HG02610 (cell line): ENCODE measurements at regions not wholly inside any gene's neighbourhood (a gene's known extent, or its start where the extent isn't known, plus 50 kb on each side); places are given as distances from the start of the nearest gene placed in this dataset.

Experiments
- ATAC-seq: cut with Tn5 transposase; IDR thresholded peaks from one replicate; pipeline ENCODE4 v1.9.1; 2021; ENCODE audit warnings: mild to moderate bottlenecking, moderate library complexity; ENCODE audit not compliant: unreplicated experiment

GRCh38 chr5:123871373-123871772, 359.4 kb downstream of the CSNK1G3 start:
- no peak for ATAC-seq

GRCh38 chr5:123868881-123869280, 356.9 kb downstream of the CSNK1G3 start:
- ATAC-seq = no peak

- ATAC-seq = no peak
Observed at GRCh38 chr5:123868267-123868666, 356.3 kb downstream of the CSNK1G3 start.

GRCh38 chr5:123865641-123866040, 353.7 kb downstream of the CSNK1G3 start:
- no peak for ATAC-seq

GRCh38 chr5:123864578-123864977, 352.6 kb downstream of the CSNK1G3 start:
- ATAC-seq = no peak

GRCh38 chr5:123858938-123859337, 347.0 kb downstream of the CSNK1G3 start:
- ATAC-seq = no peak

GRCh38 chr5:123856766-123857165, 344.8 kb downstream of the CSNK1G3 start:
- ATAC-seq = no peak

- no peak for ATAC-seq
Observed at GRCh38 chr5:123855609-123856008, 343.6 kb downstream of the CSNK1G3 start.

GRCh38 chr5:123845356-123846100, 333.6 kb downstream of the CSNK1G3 start:
- no peak for ATAC-seq

GRCh38 chr5:123844873-123845272, 332.9 kb downstream of the CSNK1G3 start:
- ATAC-seq = no peak

- ATAC-seq = no peak
Observed at GRCh38 chr5:123835421-123835820, 323.4 kb downstream of the CSNK1G3 start.

- no peak for ATAC-seq
Observed at GRCh38 chr5:123830575-123830974, 318.6 kb downstream of the CSNK1G3 start.

- ATAC-seq = no peak
Observed at GRCh38 chr5:123827811-123828210, 315.8 kb downstream of the CSNK1G3 start.

- ATAC-seq = no peak
Observed at GRCh38 chr5:123819833-123820232, 307.9 kb downstream of the CSNK1G3 start.

GRCh38 chr5:123819386-123819785, 307.4 kb downstream of the CSNK1G3 start:
- ATAC-seq = no peak

- ATAC-seq = no peak
Observed at GRCh38 chr5:123817267-123817666, 305.3 kb downstream of the CSNK1G3 start.

- ATAC-seq = no peak
Observed at GRCh38 chr5:123814801-123815470, 303.0 kb downstream of the CSNK1G3 start.

GRCh38 chr5:123813937-123814624, 302.1 kb downstream of the CSNK1G3 start:
- ATAC-seq = no peak

- ATAC-seq = no peak
Observed at GRCh38 chr5:123813264-123813663, 301.3 kb downstream of the CSNK1G3 start.

GRCh38 chr5:123811831-123812230, 299.9 kb downstream of the CSNK1G3 start:
- no peak for ATAC-seq

GRCh38 chr5:123810746-123811340, 298.9 kb downstream of the CSNK1G3 start:
- ATAC-seq = no peak
